ENCODE measurements at regions not wholly inside any gene's neighbourhood (a gene's known extent, or its start where the extent isn't known, plus 50 kb on each side); places are given as distances from the start of the nearest gene placed in this dataset.

GRCh38 chr6:163923658-163924411 is 509.3 kb downstream of the QKI start:
- Mint-ChIP-seq H3K4me1 (ENCODE audit: unreplicated experiment) (no peaks in the 10 kb centered on the region), H3K9me3 (ENCODE audit: unreplicated experiment) (no peaks in the 10 kb centered on the region)
- no peak for TF ChIP-seq CTCF (IDR thresholded peaks at IDR 0.05)

GRCh38 chr6:163922562-163922961 is 508.0 kb downstream of the QKI start:
- H3K27ac Mint-ChIP-seq (ENCODE audit: unreplicated experiment): no peak overlapping the region
- H3K36me3 Mint-ChIP-seq (ENCODE audit: unreplicated experiment): no peaks in the 10 kb centered on the region
- DNase-seq (ENCODE audit: extremely low spot score, unreplicated experiment): no peak
- H3K4me1 Mint-ChIP-seq (ENCODE audit: unreplicated experiment): no peaks in the 10 kb centered on the region
- H3K4me3 Mint-ChIP-seq (ENCODE audit: unreplicated experiment): no peak overlapping the region
- TF ChIP-seq CTCF (IDR thresholded peaks at IDR 0.05): no peak
- H3K27me3 Mint-ChIP-seq (ENCODE audit: unreplicated experiment): peaks cover 6% of the 10 kb centered on the region
- H3K9me3 Mint-ChIP-seq (ENCODE audit: unreplicated experiment): no peaks in the 10 kb centered on the region

More at GRCh38 chr6:163923658-163924411, 509.3 kb downstream of the QKI start:
- H3K4me3 Mint-ChIP-seq (ENCODE audit: unreplicated experiment): no peak overlapping the region
- DNase-seq (ENCODE audit: extremely low spot score, unreplicated experiment): no peak
- no peak overlapping the region for H3K27ac Mint-ChIP-seq (ENCODE audit: unreplicated experiment)
- H3K36me3 Mint-ChIP-seq (ENCODE audit: unreplicated experiment): no peaks in the 10 kb centered on the region
- peaks cover 3% of the 10 kb centered on the region for H3K27me3 Mint-ChIP-seq (ENCODE audit: unreplicated experiment)

GRCh38 chr6:163919652-163920051 is 505.1 kb downstream of the QKI start:
- Mint-ChIP-seq H3K27me3 (ENCODE audit: unreplicated experiment) (peaks cover 6% of the 10 kb centered on the region), H3K27ac (ENCODE audit: unreplicated experiment) (no peak overlapping the region), H3K9me3 (ENCODE audit: unreplicated experiment) (no peaks in the 10 kb centered on the region), H3K4me1 (ENCODE audit: unreplicated experiment) (no peaks in the 10 kb centered on the region), H3K36me3 (ENCODE audit: unreplicated experiment) (no peaks in the 10 kb centered on the region), H3K4me3 (ENCODE audit: unreplicated experiment) (no peak overlapping the region)
- TF ChIP-seq CTCF (IDR thresholded peaks at IDR 0.05): no peak
- no peak for DNase-seq (ENCODE audit: extremely low spot score, unreplicated experiment)

GRCh38 chr6:163916315-163917081 is 502.0 kb downstream of the QKI start:
- H3K4me3 Mint-ChIP-seq (ENCODE audit: unreplicated experiment): no peak overlapping the region
- H3K9me3 Mint-ChIP-seq (ENCODE audit: unreplicated experiment): no peaks in the 10 kb centered on the region
- H3K27me3 Mint-ChIP-seq (ENCODE audit: unreplicated experiment): peaks cover 6% of the 10 kb centered on the region
- H3K36me3 Mint-ChIP-seq (ENCODE audit: unreplicated experiment): no peaks in the 10 kb centered on the region
- no peaks in the 10 kb centered on the region for H3K4me1 Mint-ChIP-seq (ENCODE audit: unreplicated experiment)
- no peak for DNase-seq (ENCODE audit: extremely low spot score, unreplicated experiment)
- no peak for TF ChIP-seq CTCF (IDR thresholded peaks at IDR 0.05)
- H3K27ac Mint-ChIP-seq (ENCODE audit: unreplicated experiment): no peak overlapping the region

DNA sequence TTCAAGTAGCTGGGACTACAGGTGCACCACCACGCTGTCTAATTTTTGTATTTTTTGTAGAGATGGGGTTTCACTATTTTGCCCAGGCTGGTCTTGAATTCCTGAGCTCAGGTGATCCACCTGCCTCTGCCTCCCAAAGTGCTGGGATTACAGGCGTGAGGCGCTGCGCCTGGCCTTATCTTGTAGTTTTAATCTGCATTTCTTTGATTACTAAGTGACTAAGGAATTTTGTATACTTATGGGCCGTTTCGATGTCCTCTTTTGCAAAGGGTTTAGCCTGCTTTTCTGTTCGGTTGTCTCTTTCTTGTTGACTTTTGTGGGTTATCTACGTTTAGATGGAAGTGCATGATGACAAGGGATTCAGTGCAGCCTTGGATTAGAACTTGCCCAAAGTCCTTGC is 500.6 kb downstream of the QKI start:
- no peak for TF ChIP-seq CTCF (IDR thresholded peaks at IDR 0.05)
- no peak overlapping the region for H3K4me3 Mint-ChIP-seq (ENCODE audit: unreplicated experiment)

More for the DNA sequence above, 500.6 kb downstream of the QKI start:
- DNase-seq (ENCODE audit: extremely low spot score, unreplicated experiment): no peak
- H3K27ac Mint-ChIP-seq (ENCODE audit: unreplicated experiment): no peak overlapping the region
- H3K36me3 Mint-ChIP-seq (ENCODE audit: unreplicated experiment): no peaks in the 10 kb centered on the region
- H3K4me1 Mint-ChIP-seq (ENCODE audit: unreplicated experiment): no peaks in the 10 kb centered on the region
- H3K9me3 Mint-ChIP-seq (ENCODE audit: unreplicated experiment): no peaks in the 10 kb centered on the region
- peaks cover 6% of the 10 kb centered on the region for H3K27me3 Mint-ChIP-seq (ENCODE audit: unreplicated experiment)
